ENCODE measurements at regions not wholly inside any gene's neighbourhood (a gene's known extent, or its start where the extent isn't known, plus 50 kb on each side); places are given as distances from the start of the nearest gene placed in this dataset.

DNA sequence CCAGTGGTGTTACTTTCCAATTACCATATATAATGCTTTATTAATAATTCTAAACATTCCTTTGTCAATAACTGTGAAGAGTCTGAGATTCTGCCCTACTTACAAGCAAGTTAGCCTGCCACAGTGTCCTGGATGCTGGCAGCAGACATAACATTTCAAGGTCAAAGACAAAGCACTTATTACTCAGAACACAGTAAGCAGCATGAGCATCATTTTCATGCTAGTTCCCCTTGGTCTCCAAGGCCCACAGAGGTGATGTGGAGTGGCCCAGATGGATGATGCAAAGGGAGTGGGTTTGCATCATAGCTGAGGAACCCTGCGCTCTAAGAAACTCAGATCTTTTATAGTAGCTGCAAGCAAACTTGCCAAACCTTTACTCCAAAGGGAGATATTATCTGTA, 349.7 kb downstream of the ZEB2 start:
- TF ChIP-seq CTCF (conservative IDR thresholded peaks at IDR 0.05), result no peak
- H3K27ac ChIP-seq, result peak overlapping the region; percentile 9; the same call in 1 of the 2 replicates

DNA sequence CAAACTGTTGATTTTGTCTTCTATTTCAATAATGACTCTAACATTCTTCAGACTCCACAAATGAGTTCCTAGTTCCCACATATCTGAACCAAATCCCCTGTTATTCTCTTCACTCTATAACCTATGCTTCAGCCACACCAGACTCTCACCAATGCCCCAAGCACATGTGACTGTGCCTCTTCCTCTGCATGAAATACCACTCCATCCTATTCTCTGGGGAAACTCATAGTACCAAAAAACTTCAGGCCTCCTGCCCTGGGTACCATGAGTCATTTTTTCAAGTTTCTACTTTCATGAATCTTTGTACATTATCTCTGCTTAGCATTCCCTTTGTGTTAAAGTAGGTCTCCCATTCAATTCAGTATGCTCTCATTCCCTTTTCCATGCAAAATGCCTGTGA, 353.2 kb downstream of the ZEB2 start:
- no peak overlapping the region for H3K27ac ChIP-seq
- TF ChIP-seq CTCF (conservative IDR thresholded peaks at IDR 0.05), result no peak

GRCh38 chr2:144165599-144166250, 354.2 kb downstream of the ZEB2 start:
- no peak overlapping the region for H3K27ac ChIP-seq
- no peak for TF ChIP-seq CTCF (conservative IDR thresholded peaks at IDR 0.05)

DNA sequence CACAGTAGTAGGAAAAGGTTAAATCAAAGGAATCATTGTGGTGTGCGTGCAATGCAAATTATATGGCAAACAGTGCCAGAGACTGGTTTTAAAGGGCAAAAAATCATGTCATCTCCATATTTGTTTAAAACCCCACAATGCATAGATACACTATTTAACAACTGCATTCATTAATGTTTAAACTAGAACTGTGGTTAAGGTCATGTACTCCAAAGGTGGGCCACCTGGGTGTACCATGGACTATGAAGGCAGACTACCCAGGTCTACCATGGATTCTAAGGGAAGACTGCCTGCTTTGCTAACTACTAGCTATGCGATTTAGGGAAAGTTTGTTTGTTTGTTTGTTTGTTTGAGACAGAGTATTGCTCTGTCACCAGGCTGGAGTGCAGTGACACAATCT, 356.3 kb downstream of the ZEB2 start:
- no peak for TF ChIP-seq CTCF (conservative IDR thresholded peaks at IDR 0.05)
- H3K27ac ChIP-seq, result no peak overlapping the region

DNA sequence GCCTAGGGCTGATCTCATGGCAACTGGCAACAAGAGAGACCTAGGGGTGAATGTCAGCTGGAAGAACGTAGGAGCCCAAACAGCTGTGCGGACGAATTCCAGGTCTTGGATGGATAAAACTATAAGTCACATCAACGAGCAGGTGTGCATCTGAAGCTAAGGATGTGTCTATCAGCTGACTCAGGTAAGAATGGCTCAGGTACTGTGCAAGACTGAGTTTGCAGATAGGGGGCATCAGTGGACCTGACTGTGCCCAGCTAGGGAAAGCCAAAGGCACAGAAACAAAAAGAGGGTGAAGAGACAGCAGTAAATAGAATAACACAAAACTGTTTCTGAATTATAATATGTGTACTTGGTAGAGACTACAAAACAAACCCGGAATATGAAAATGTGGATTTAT, 357.3 kb downstream of the ZEB2 start:
- H3K27ac ChIP-seq, result no peak overlapping the region
- peak; percentile 70 for TF ChIP-seq CTCF (conservative IDR thresholded peaks at IDR 0.05)

- H3K27ac ChIP-seq, result no peak overlapping the region
- no peak for TF ChIP-seq CTCF (conservative IDR thresholded peaks at IDR 0.05)
These were observed 358.9 kb downstream of the ZEB2 start for GRCh38 chr2:144161061-144161460.

GRCh38 chr2:144159240-144159639, 360.7 kb downstream of the ZEB2 start:
- H3K27ac ChIP-seq, result no peak overlapping the region
- no peak for TF ChIP-seq CTCF (conservative IDR thresholded peaks at IDR 0.05)

Measured in VCaP (cell line).